PC-9 (cell line): ENCODE measurements at regions not wholly inside any gene's neighbourhood (a gene's known extent, or its start where the extent isn't known, plus 50 kb on each side); places are given as distances from the start of the nearest gene placed in this dataset.

Source experiments
- BruUV-seq: library from RNA; stranded (reverse); fragments of 400-500 nt; replicated peaks from 2 replicates; lab custom pipeline; 2021; lab: Mats Ljungman, UMichigan
- CTCF ChIA-PET: fragments of 300-600 bp; sonication (Branson Sonifier 250); formaldehyde crosslinking; loops from one replicate; lab custom pipeline; 2022; ENCODE audit warnings: antibody characterized with exemption; lab: Charles Lee
- POLR2A ChIA-PET: fragments of 300-600 bp; sonication (Branson Sonifier 250); formaldehyde crosslinking; loops from one replicate; lab custom pipeline; 2022; ENCODE audit warnings: antibody characterized with exemption; ENCODE audit not compliant: unreplicated experiment; lab: Charles Lee
- DNase-seq, 2 experiments: peaks; one replicate each; pipeline versions ENCODE4 v3.0.0 to v3.0.0-alpha.2; 2015 to 2022; ENCODE audit warnings: mixed read lengths in 1 of 2
- H2AFZ ChIP-seq: fragments of 200-600 bp; sonication (generic); 2 replicates; pipeline ENCODE4 v1.8.1; 2017; ENCODE audit warnings: antibody characterized with exemption
- H3F3A ChIP-seq: fragments of 200-600 bp; sonication (generic); 2 replicates; pipeline ENCODE4 v1.8.1; 2017; ENCODE audit warnings: antibody characterized with exemption, mild to moderate bottlenecking, low read depth; ENCODE audit not compliant: insufficient read depth
- H3K27ac ChIP-seq: fragments of 200-600 bp; sonication (generic); 2 replicates; pipeline ENCODE4 v1.6.1; 2016; ENCODE audit warnings: mixed run types
- H3K27me3 ChIP-seq: fragments of 200-600 bp; sonication (generic); 2 replicates; pipeline ENCODE4 v1.6.1; 2016; ENCODE audit warnings: low read depth, mixed run types; ENCODE audit not compliant: insufficient read depth
- H3K36me3 ChIP-seq: fragments of 200-600 bp; sonication (generic); 2 replicates; pipeline ENCODE4 v1.6.1; 2016; ENCODE audit warnings: low read depth, mixed run types
- H3K4me1 ChIP-seq: fragments of 200-600 bp; sonication (generic); replicated peaks from 2 replicates; pipeline ENCODE4 v1.6.1; 2016; ENCODE audit warnings: mixed run types; ENCODE audit not compliant: insufficient read depth
- H3K4me2 ChIP-seq: fragments of 200-600 bp; sonication (generic); 2 replicates; pipeline ENCODE4 v1.6.1; 2017; ENCODE audit warnings: mixed run types
- H3K4me3 ChIP-seq: fragments of 200-600 bp; sonication (generic); 2 replicates; pipeline ENCODE4 v1.6.1; 2016; ENCODE audit warnings: mixed run types
- H3K79me2 ChIP-seq: fragments of 200-600 bp; sonication (generic); 2 replicates; pipeline ENCODE4 v1.6.1; 2017; ENCODE audit warnings: low read depth, mixed run types
- H3K9me2 ChIP-seq: fragments of 200-600 bp; sonication (generic); 2 replicates; pipeline ENCODE4 v1.8.1; 2017; ENCODE audit warnings: mild to moderate bottlenecking; ENCODE audit not compliant: insufficient read depth
- H3K9me3 ChIP-seq: fragments of 200-600 bp; sonication (generic); 2 replicates; pipeline ENCODE4 v1.8.1; 2016; ENCODE audit warnings: low read depth; ENCODE audit not compliant: insufficient read depth
- H4K20me1 ChIP-seq: fragments of 200-600 bp; sonication (generic); 2 replicates; pipeline ENCODE4 v1.8.1; 2017; ENCODE audit not compliant: insufficient read depth
- EZH2 ChIP-seq: fragments of 200-600 bp; sonication (generic); IDR thresholded peaks from 2 replicates; pipeline ENCODE4 v1.8.0; 2017; ENCODE audit warnings: antibody characterized with exemption, low read depth
- intact Hi-C: fragments of 100-400 bp; cut with micrococcal nuclease; formaldehyde crosslinking; loops from one replicate; pipeline ENCODE4 v1.10.0; 2022; ENCODE audit not compliant: unreplicated experiment
- TF ChIP-seq, protein P1 (sequence below): fragments of 200-600 bp; sonication (generic); conservative IDR thresholded peaks from 2 replicates; pipeline ENCODE4 v1.6.1; 2017; ENCODE audit warnings: mixed run types, antibody characterized with exemption, mild to moderate bottlenecking, moderate library complexity

DNA sequence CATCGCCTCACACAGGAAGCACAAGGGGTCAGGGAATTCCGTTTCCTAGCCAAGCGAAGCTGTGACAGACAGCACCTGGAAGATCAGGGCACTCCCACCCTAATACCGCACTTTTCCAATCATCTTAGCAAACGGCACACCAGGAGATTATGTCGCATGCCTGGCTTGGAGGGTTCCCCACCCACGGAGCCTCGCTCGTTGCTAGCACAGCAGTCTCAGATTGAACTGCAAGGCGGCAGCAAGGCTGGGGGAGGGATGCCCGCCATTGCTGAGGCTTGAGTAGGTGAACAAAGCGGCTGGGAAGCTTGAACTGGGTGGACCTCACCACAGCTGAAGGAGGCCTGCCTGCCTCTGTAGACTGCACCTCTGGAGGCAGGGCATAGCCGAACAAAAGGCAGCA, 384.8 kb downstream of the CNTN6 start:
- CTCF ChIA-PET, result no interaction called here
- intact Hi-C loops, result no loop called here
- no TSS peak for BruUV-seq
- no peaks in the 10 kb centered on the region for H4K20me1 ChIP-seq
- H2AFZ ChIP-seq, result no peak overlapping the region
- no peaks in the 10 kb centered on the region for H3F3A ChIP-seq
- H3K9me2 ChIP-seq, result no peaks in the 10 kb centered on the region
- no peaks in the 10 kb centered on the region for H3K79me2 ChIP-seq
- H3K9me3 ChIP-seq, result no peaks in the 10 kb centered on the region
- H3K4me3 ChIP-seq, result no peak overlapping the region
- TF ChIP-seq EZH2, result no peak
- TF ChIP-seq, protein P1, sequence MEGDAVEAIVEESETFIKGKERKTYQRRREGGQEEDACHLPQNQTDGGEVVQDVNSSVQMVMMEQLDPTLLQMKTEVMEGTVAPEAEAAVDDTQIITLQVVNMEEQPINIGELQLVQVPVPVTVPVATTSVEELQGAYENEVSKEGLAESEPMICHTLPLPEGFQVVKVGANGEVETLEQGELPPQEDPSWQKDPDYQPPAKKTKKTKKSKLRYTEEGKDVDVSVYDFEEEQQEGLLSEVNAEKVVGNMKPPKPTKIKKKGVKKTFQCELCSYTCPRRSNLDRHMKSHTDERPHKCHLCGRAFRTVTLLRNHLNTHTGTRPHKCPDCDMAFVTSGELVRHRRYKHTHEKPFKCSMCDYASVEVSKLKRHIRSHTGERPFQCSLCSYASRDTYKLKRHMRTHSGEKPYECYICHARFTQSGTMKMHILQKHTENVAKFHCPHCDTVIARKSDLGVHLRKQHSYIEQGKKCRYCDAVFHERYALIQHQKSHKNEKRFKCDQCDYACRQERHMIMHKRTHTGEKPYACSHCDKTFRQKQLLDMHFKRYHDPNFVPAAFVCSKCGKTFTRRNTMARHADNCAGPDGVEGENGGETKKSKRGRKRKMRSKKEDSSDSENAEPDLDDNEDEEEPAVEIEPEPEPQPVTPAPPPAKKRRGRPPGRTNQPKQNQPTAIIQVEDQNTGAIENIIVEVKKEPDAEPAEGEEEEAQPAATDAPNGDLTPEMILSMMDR, result no peak
- POLR2A ChIA-PET, result no interaction called here
- H3K4me2 ChIP-seq, result no peak overlapping the region
- H3K4me1 ChIP-seq, result no peaks in the 10 kb centered on the region
- H3K27me3 ChIP-seq, result no peaks in the 10 kb centered on the region
- no peak for DNase-seq
- no peaks in the 10 kb centered on the region for H3K36me3 ChIP-seq
- H3K27ac ChIP-seq, result no peak overlapping the region

GRCh38 chr3:1495466-1495865, 402.6 kb downstream of the CNTN6 start:
- no peaks in the 10 kb centered on the region for H3K9me2 ChIP-seq
- H3K27me3 ChIP-seq, result no peaks in the 10 kb centered on the region
- no peaks in the 10 kb centered on the region for H4K20me1 ChIP-seq
- H3K4me3 ChIP-seq, result no peak overlapping the region
- intact Hi-C loops, result no loop called here
- H3K27ac ChIP-seq, result no peak overlapping the region
- TF ChIP-seq, protein P1, result no peak
- TF ChIP-seq EZH2, result no peak
- ChIA-PET CTCF (no interaction called here), POLR2A (no interaction called here)
- no peaks in the 10 kb centered on the region for H3F3A ChIP-seq
- no peaks in the 10 kb centered on the region for H3K4me1 ChIP-seq
- no peak overlapping the region for H3K4me2 ChIP-seq
- no peak for DNase-seq
- H2AFZ ChIP-seq, result no peak overlapping the region
- H3K36me3 ChIP-seq, result no peaks in the 10 kb centered on the region
- H3K79me2 ChIP-seq, result no peaks in the 10 kb centered on the region
- no peaks in the 10 kb centered on the region for H3K9me3 ChIP-seq
- BruUV-seq, result no TSS peak

DNA sequence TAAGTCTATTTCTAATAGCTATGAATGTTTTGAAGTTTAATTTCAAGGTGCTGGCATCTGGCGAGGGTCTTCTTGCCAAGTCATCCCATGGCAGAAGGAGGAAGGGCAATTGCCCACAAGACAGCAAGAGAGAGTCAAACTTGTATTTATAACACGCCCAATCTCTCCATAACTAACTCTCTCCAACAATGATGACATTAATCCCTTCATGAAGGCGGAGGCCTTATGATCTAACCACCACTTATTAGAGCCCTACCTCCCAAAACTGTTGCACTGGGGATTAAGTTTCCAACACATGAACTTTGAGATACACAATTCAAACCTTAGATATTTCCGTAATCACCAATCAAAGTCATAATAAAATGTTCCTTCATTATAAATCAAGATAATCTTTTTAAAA, 406.9 kb downstream of the CNTN6 start:
- no peaks in the 10 kb centered on the region for H3K36me3 ChIP-seq
- no peak overlapping the region for H3K4me3 ChIP-seq
- ChIA-PET POLR2A (no interaction called here), CTCF (no interaction called here)
- no peak overlapping the region for H3K27ac ChIP-seq
- intact Hi-C loops, result loop anchor here (2.0 kb wide), 1 partner anchor 31 kb away; no protein-coding TSS in a partner anchor
- H3F3A ChIP-seq, result no peaks in the 10 kb centered on the region
- no peaks in the 10 kb centered on the region for H3K4me1 ChIP-seq
- H3K4me2 ChIP-seq, result no peak overlapping the region
- TF ChIP-seq, protein P1, result no peak
- TF ChIP-seq EZH2, result no peak
- H4K20me1 ChIP-seq, result no peaks in the 10 kb centered on the region
- H3K9me3 ChIP-seq, result no peaks in the 10 kb centered on the region
- DNase-seq, result no peak
- no peaks in the 10 kb centered on the region for H3K79me2 ChIP-seq
- no TSS peak for BruUV-seq
- no peaks in the 10 kb centered on the region for H3K9me2 ChIP-seq
- H3K27me3 ChIP-seq, result no peaks in the 10 kb centered on the region
- no peak overlapping the region for H2AFZ ChIP-seq
